ENCODE measurements at regions not wholly inside any gene's neighbourhood (a gene's known extent, or its start where the extent isn't known, plus 50 kb on each side); places are given as distances from the start of the nearest gene placed in this dataset.

- TF ChIP-seq EZH2phosphoT487 (IDR thresholded peaks at IDR 0.05; ENCODE audit: insufficient read depth, low read depth) (no peak), EZH2 (IDR thresholded peaks at IDR 0.05; ENCODE audit: insufficient read depth, poor library complexity, severe bottlenecking) (no peak)
Measured at GRCh38 chr14:22489244-22489545, 99.8 kb downstream of the DAD1 start.

Measured in GM23248 (cell line).